ENCODE measurements at regions not wholly inside any gene's neighbourhood (a gene's known extent, or its start where the extent isn't known, plus 50 kb on each side); places are given as distances from the start of the nearest gene placed in this dataset.
"Not testable (repeated sequence)": the region's sequence is repeated elsewhere in the genome, so short reads cannot be mapped to it uniquely, and the experiment has no call there.

- intact Hi-C loops (cut with DNase I; ENCODE audit: low total_unique reads) (no loop called here), in situ Hi-C loops (cut with MboI; ENCODE audit: low pct_ligation_motif_present in 1 of 4, low pct_unique_long_range_greater_than_20kb in 1 of 4, low sequenced_read_pairs in 3 of 4) (no loop called here)
- Histone ChIP-seq H3K4me3 (no peak overlapping the region), H3K4me1 (no peaks in the 10 kb centered on the region), H3K9me3 (no peaks in the 10 kb centered on the region), H3K27ac (no peak overlapping the region), H3K36me3 (no peaks in the 10 kb centered on the region), H3K27me3 (no peaks in the 10 kb centered on the region)
- WGBS, 2 donors (ENCODE audit: low coverage in 1 of 2): 84 to 91% methylated on average over 1 of the region's 1 CpG
- DNase-seq: no peak
- TF ChIP-seq POLR2A (IDR thresholded peaks at IDR 0.05) (no peak), CTCF (IDR thresholded peaks at IDR 0.05) (no peak), EP300 (IDR thresholded peaks at IDR 0.05; ENCODE audit: low read depth) (no peak), POLR2AphosphoS5 (IDR thresholded peaks at IDR 0.05) (no peak)
Observed at GRCh38 chr18:39587586-39587985, 2022.0 kb upstream of the CELF4 start.

GRCh38 chr18:39586741-39587140 lies 2021.1 kb upstream of the CELF4 start:
- Histone ChIP-seq H3K4me3 (no peak overlapping the region), H3K27me3 (no peaks in the 10 kb centered on the region), H3K27ac (no peak overlapping the region), H3K36me3 (no peaks in the 10 kb centered on the region), H3K4me1 (no peaks in the 10 kb centered on the region), H3K9me3 (no peaks in the 10 kb centered on the region)
- TF ChIP-seq CTCF (IDR thresholded peaks at IDR 0.05) (no peak), POLR2A (IDR thresholded peaks at IDR 0.05) (no peak), POLR2AphosphoS5 (IDR thresholded peaks at IDR 0.05) (no peak), EP300 (IDR thresholded peaks at IDR 0.05; ENCODE audit: low read depth) (no peak)
- WGBS, 2 donors (ENCODE audit: low coverage in 1 of 2): 72 to 92% methylated on average over 2 to 5 of the region's 5 CpGs
- in situ Hi-C loops (cut with MboI; ENCODE audit: low pct_ligation_motif_present in 1 of 4, low pct_unique_long_range_greater_than_20kb in 1 of 4, low sequenced_read_pairs in 3 of 4) (no loop called here), intact Hi-C loops (cut with DNase I; ENCODE audit: low total_unique reads) (no loop called here)
- no peak for DNase-seq

GRCh38 chr18:39574897-39575296 lies 2009.3 kb upstream of the CELF4 start:
- in situ Hi-C loops (cut with MboI; ENCODE audit: low pct_ligation_motif_present in 1 of 4, low pct_unique_long_range_greater_than_20kb in 1 of 4, low sequenced_read_pairs in 3 of 4) (no loop called here), intact Hi-C loops (cut with DNase I; ENCODE audit: low total_unique reads) (no loop called here)
- no peaks in the 10 kb centered on the region for H3K4me1 ChIP-seq
- H3K9me3 ChIP-seq: no peaks in the 10 kb centered on the region
- no peak overlapping the region for H3K4me3 ChIP-seq
- H3K27me3 ChIP-seq: no peaks in the 10 kb centered on the region
- 42 to 73% methylated on average over 1 to 4 of the region's 4 CpGs for WGBS, 2 donors (ENCODE audit: low coverage in 1 of 2)
- H3K36me3 ChIP-seq: no peaks in the 10 kb centered on the region
- TF ChIP-seq POLR2AphosphoS5 (IDR thresholded peaks at IDR 0.05) (no peak), EP300 (IDR thresholded peaks at IDR 0.05; ENCODE audit: low read depth) (no peak), POLR2A (IDR thresholded peaks at IDR 0.05) (no peak)
- no peak overlapping the region for H3K27ac ChIP-seq
- DNase-seq: no peak

- Histone ChIP-seq H3K27ac (no peak overlapping the region), H3K36me3 (no peaks in the 10 kb centered on the region), H3K9me3 (no peaks in the 10 kb centered on the region), H3K4me3 (no peak overlapping the region), H3K4me1 (no peaks in the 10 kb centered on the region), H3K27me3 (no peaks in the 10 kb centered on the region)
- 70 to 81% methylated on average over 4 to 5 of the region's 5 CpGs for WGBS, 2 donors (ENCODE audit: low coverage in 1 of 2)
- TF ChIP-seq POLR2AphosphoS5 (IDR thresholded peaks at IDR 0.05) (no peak), CTCF (IDR thresholded peaks at IDR 0.05) (peak; percentile 20 to 44 (median 32))
- DNase-seq: no peak
- in situ Hi-C loops (cut with MboI; ENCODE audit: low pct_ligation_motif_present in 1 of 4, low pct_unique_long_range_greater_than_20kb in 1 of 4, low sequenced_read_pairs in 3 of 4): no loop called here
- intact Hi-C loops (cut with DNase I; ENCODE audit: low total_unique reads): no loop called here
Observed at GRCh38 chr18:39571511-39571910, 2005.9 kb upstream of the CELF4 start.

- WGBS, 2 donors (ENCODE audit: low coverage in 1 of 2): 93 to 96% methylated on average over 5 to 32 of the region's 32 CpGs
- DNase-seq; intact Hi-C loops (cut with DNase I; ENCODE audit: low total_unique reads); in situ Hi-C loops (cut with MboI; ENCODE audit: low pct_ligation_motif_present in 1 of 4, low pct_unique_long_range_greater_than_20kb in 1 of 4, low sequenced_read_pairs in 3 of 4); H3K9me3 ChIP-seq; H3K27ac ChIP-seq; H3K4me1 ChIP-seq; H3K36me3 ChIP-seq; H3K4me3 ChIP-seq; H3K27me3 ChIP-seq: not testable (repeated sequence)
Observed at GRCh38 chr18:39565551-39566230, 2000.1 kb upstream of the CELF4 start.
